ENCODE measurements at regions not wholly inside any gene's neighbourhood (a gene's known extent, or its start where the extent isn't known, plus 50 kb on each side); places are given as distances from the start of the nearest gene placed in this dataset.

DNA sequence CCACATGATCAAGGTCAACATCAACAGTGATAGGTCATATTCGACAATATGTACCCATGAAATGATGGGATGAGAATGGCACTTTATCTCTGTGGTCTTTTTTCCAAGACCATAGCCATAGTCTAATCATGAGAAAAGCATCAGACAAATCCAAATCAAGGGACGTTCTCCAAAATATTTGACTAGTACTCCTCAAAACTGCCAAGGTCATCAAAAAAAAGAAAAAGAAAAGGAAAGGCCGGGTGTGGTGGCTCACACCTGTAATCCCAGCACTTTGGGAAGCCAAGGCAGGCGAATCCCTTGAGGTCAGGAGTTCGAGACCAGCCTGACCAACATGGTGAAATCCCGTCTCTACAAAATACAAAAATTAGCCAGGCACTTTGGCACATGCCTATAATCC is 318.3 kb downstream of the TAFA4 start:
- Histone ChIP-seq H3K27ac (no peak overlapping the region), H3K9me3 (peaks cover 0 to 8% (median 6%) of the 10 kb centered on the region in 4 donors), H3K36me3 (no peaks in the 10 kb centered on the region), H3K4me3 (no peak overlapping the region), H3K4me1 (no peaks in the 10 kb centered on the region), H3K27me3 (no peaks in the 10 kb centered on the region)
- WGBS, 5 donors = 79 to 82% (median 82%) methylated on average over 6 of the region's 6 CpGs
- intact Hi-C loops (cut with DNase I; ENCODE audit: low total_unique reads) = no loop called here
- TF ChIP-seq POLR2AphosphoS5 (IDR thresholded peaks at IDR 0.05) (no peak), CTCF (IDR thresholded peaks at IDR 0.05) (no peak), POLR2A (IDR thresholded peaks at IDR 0.05) (no peak), EP300 (IDR thresholded peaks at IDR 0.05) (no peak)
- DNase-seq = no peak

GRCh38 chr3:68571321-68571720 is 361.0 kb downstream of the TAFA4 start:
- 69 to 83% (median 78%) methylated on average over 2 of the region's 2 CpGs for WGBS, 5 donors
- peaks cover 0 to 12% (median 5%) of the 10 kb centered on the region in 4 donors for H3K9me3 ChIP-seq
- H3K27me3 ChIP-seq = no peaks in the 10 kb centered on the region
- no peak for DNase-seq
- no peaks in the 10 kb centered on the region for H3K4me1 ChIP-seq
- H3K27ac ChIP-seq = no peak overlapping the region
- H3K4me3 ChIP-seq = no peak overlapping the region
- no peaks in the 10 kb centered on the region for H3K36me3 ChIP-seq
- intact Hi-C loops (cut with DNase I; ENCODE audit: low total_unique reads) = no loop called here
- TF ChIP-seq EP300 (IDR thresholded peaks at IDR 0.05) (no peak), POLR2A (IDR thresholded peaks at IDR 0.05) (no peak), CTCF (IDR thresholded peaks at IDR 0.05) (no peak)

DNA sequence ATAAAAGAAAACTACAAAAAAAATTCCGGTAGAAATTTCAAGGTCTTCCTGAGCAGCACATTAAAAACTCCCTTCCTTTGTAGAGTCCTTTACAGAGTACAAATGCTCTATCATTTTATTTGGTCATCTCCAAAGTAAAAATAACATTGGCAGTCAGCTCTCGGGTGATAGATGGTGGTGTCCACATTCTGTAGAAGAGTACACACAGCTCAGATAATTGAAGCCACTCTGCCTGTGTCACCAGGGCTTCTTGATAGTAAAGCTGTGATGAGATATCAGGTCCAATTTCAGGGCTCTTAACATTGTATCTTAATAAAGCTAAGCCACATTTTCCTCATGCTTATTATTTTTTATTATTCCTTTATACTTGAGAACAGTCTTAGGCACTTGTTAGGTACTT is 371.6 kb downstream of the TAFA4 start:
- Histone ChIP-seq H3K9me3 (peaks cover 0 to 2% (median 0%) of the 10 kb centered on the region in 4 donors), H3K4me1 (no peaks in the 10 kb centered on the region), H3K4me3 (no peak overlapping the region), H3K36me3 (no peaks in the 10 kb centered on the region), H3K27ac (no peak overlapping the region), H3K27me3 (no peaks in the 10 kb centered on the region)
- intact Hi-C loops (cut with DNase I; ENCODE audit: low total_unique reads) = no loop called here
- WGBS, 5 donors = 72 to 82% (median 76%) methylated on average over 2 of the region's 2 CpGs
- DNase-seq = no peak
- TF ChIP-seq POLR2AphosphoS5 (IDR thresholded peaks at IDR 0.05) (no peak), EP300 (IDR thresholded peaks at IDR 0.05) (no peak), POLR2A (IDR thresholded peaks at IDR 0.05) (no peak), CTCF (IDR thresholded peaks at IDR 0.05) (no peak)

DNA sequence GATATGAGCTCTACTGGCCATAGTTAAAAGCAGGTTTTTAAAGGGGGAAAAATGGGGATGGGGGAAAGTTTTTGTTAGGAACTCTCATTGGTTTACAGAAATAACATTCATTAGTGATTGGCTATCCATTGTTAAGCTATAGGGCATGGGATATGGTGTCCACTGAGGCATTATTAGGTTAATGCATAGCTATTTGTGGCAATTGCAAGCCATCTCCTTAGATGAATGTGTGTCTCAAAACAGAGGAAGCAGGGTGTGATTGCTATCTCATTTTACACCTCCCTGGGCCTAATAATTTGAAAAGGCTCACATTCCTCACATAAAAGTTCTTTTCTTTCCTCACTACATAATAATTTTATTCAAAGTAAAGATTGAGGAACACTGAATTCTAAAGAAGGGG is 396.6 kb downstream of the TAFA4 start:
- no peak for DNase-seq
- H3K4me3 ChIP-seq = no peak overlapping the region
- H3K36me3 ChIP-seq = no peaks in the 10 kb centered on the region
- intact Hi-C loops (cut with DNase I; ENCODE audit: low total_unique reads) = no loop called here
- peaks cover 0 to 4% (median 0%) of the 10 kb centered on the region in 4 donors for H3K4me1 ChIP-seq
- no peaks in the 10 kb centered on the region for H3K27me3 ChIP-seq
- no peak for TF ChIP-seq CTCF (IDR thresholded peaks at IDR 0.05)
- no peak for TF ChIP-seq EP300 (IDR thresholded peaks at IDR 0.05)
- TF ChIP-seq POLR2AphosphoS5 (IDR thresholded peaks at IDR 0.05) = no peak
- TF ChIP-seq POLR2A (IDR thresholded peaks at IDR 0.05) = no peak
- H3K27ac ChIP-seq = no peak overlapping the region
- peaks cover 0 to 8% (median 0%) of the 10 kb centered on the region in 4 donors for H3K9me3 ChIP-seq
